OCI-LY7 (cell line): ENCODE measurements at regions not wholly inside any gene's neighbourhood (a gene's known extent, or its start where the extent isn't known, plus 50 kb on each side); places are given as distances from the start of the nearest gene placed in this dataset.

Experiments used
- BruUV-seq: library from RNA; stranded (reverse); fragments of 400-500 nt; replicated peaks from 2 replicates; lab custom pipeline; 2021; lab: Mats Ljungman, UMichigan
- CTCF ChIA-PET: fragments of 300-600 bp; sonication (Branson Sonifier 250); formaldehyde crosslinking; loops from one replicate; lab custom pipeline; 2022; ENCODE audit warnings: antibody characterized with exemption; ENCODE audit not compliant: unreplicated experiment; lab: Charles Lee
- POLR2A ChIA-PET: fragments of 300-600 bp; sonication (Branson Sonifier 250); formaldehyde crosslinking; loops from one replicate; lab custom pipeline; 2022; ENCODE audit warnings: antibody characterized with exemption; lab: Charles Lee
- DNase-seq: peaks from one replicate; pipeline ENCODE4 v3.0.0-alpha.2; 2015; ENCODE audit warnings: low spot score
- H2AFZ ChIP-seq: fragments of 200-600 bp; sonication (generic), shearing (Covaris generic); 2 replicates; pipeline ENCODE4 v1.6.1; 2014; ENCODE audit warnings: mild to moderate bottlenecking, antibody characterized with exemption, low read length, moderate library complexity
- H3K27ac ChIP-seq: fragments of 200-600 bp; sonication (generic); 2 replicates; pipeline ENCODE4 v1.5.1; 2014; ENCODE audit warnings: mixed run types, low read depth, mild to moderate bottlenecking, moderate library complexity, low read length, inconsistent platforms; ENCODE audit not compliant: poor library complexity, severe bottlenecking
- H3K36me3 ChIP-seq: fragments of 200-600 bp; sonication (generic); 2 replicates; pipeline ENCODE4 v1.6.1; 2014; ENCODE audit warnings: mild to moderate bottlenecking, antibody characterized with exemption, low read length, moderate library complexity, mixed read lengths; ENCODE audit not compliant: insufficient read depth
- H3K4me1 ChIP-seq: fragments of 200-600 bp; sonication (generic); 2 replicates; pipeline ENCODE4 v1.5.1; 2014; ENCODE audit warnings: mild to moderate bottlenecking, low read length; ENCODE audit not compliant: insufficient read depth, poor library complexity, severe bottlenecking
- H3K4me2 ChIP-seq: fragments of 200-600 bp; sonication (generic); 2 replicates; pipeline ENCODE4 v1.6.1; 2014; ENCODE audit warnings: mild to moderate bottlenecking, low read length
- H3K4me3 ChIP-seq: fragments of 200-600 bp; sonication (generic); 2 replicates; pipeline ENCODE4 v1.5.1; 2014; ENCODE audit warnings: mild to moderate bottlenecking, low read depth, low read length; ENCODE audit not compliant: poor library complexity, severe bottlenecking
- H3K79me2 ChIP-seq: fragments of 200-600 bp; sonication (generic); 2 replicates; pipeline ENCODE4 v1.6.1; 2016; ENCODE audit warnings: low read depth, mild to moderate bottlenecking, low read length, moderate library complexity, mixed read lengths; ENCODE audit not compliant: insufficient read depth
- H3K9me2 ChIP-seq: fragments of 200-600 bp; sonication (generic); 2 replicates; pipeline ENCODE4 v1.6.1; 2016; ENCODE audit warnings: mild to moderate bottlenecking, low read length, mixed read lengths; ENCODE audit not compliant: insufficient read depth
- H3K9me3 ChIP-seq: fragments of 200-600 bp; sonication (generic); 2 replicates; pipeline ENCODE4 v1.6.1; 2014; ENCODE audit warnings: mild to moderate bottlenecking, mixed run types, low read length, mixed read lengths
- H4K20me1 ChIP-seq: fragments of 200-600 bp; sonication (generic); 2 replicates; pipeline ENCODE4 v1.6.1; 2014; ENCODE audit warnings: mild to moderate bottlenecking, antibody characterized with exemption, low read length, moderate library complexity, mixed read lengths; ENCODE audit not compliant: insufficient read depth
- CTCF ChIP-seq: fragments of 200-600 bp; sonication (generic); conservative IDR thresholded peaks from 2 replicates; pipeline ENCODE4 v1.5.1; 2014; ENCODE audit warnings: mild to moderate bottlenecking, antibody characterized with exemption, low read length, moderate library complexity, mixed read lengths
- EZH2phosphoT487 ChIP-seq: fragments of 200-600 bp; sonication (generic); IDR thresholded peaks from 2 replicates; pipeline ENCODE4 v1.6.1; 2018; ENCODE audit warnings: low read depth, borderline replicate concordance, mild to moderate bottlenecking, mixed run types, antibody characterized with exemption, low read length, moderate library complexity, mixed read lengths
- intact Hi-C: fragments of 100-400 bp; cut with micrococcal nuclease; formaldehyde crosslinking; loops from one replicate; pipeline ENCODE4 v1.10.0; 2022; ENCODE audit not compliant: unreplicated experiment

- H3K9me2 ChIP-seq: no peaks in the 10 kb centered on the region
- H3K4me1 ChIP-seq: no peaks in the 10 kb centered on the region
- no peak overlapping the region for H3K4me3 ChIP-seq
- DNase-seq: no peak
- H3K4me2 ChIP-seq: no peak overlapping the region
- no peaks in the 10 kb centered on the region for H3K36me3 ChIP-seq
- no peaks in the 10 kb centered on the region for H4K20me1 ChIP-seq
- intact Hi-C loops: no loop called here
- TF ChIP-seq CTCF: peak; percentile 38
- TF ChIP-seq EZH2phosphoT487: no peak
- ChIA-PET CTCF (no interaction called here), POLR2A (interaction anchor here (1.6 kb wide), 1 partner anchor 180 kb away, joined by 4 read pairs; no protein-coding TSS in a partner anchor)
- no peak overlapping the region for H2AFZ ChIP-seq
- H3K9me3 ChIP-seq: no peaks in the 10 kb centered on the region
- H3K27ac ChIP-seq: no peak overlapping the region
- no peaks in the 10 kb centered on the region for H3K79me2 ChIP-seq
- BruUV-seq: no TSS peak
Observed at GRCh38 chr3:117549716-117550115, 840.1 kb downstream of the TUSC7 start.

- Histone ChIP-seq H3K27ac (no peak overlapping the region), H3K9me2 (no peaks in the 10 kb centered on the region), H4K20me1 (no peaks in the 10 kb centered on the region), H3K4me1 (no peaks in the 10 kb centered on the region), H3K9me3 (no peaks in the 10 kb centered on the region), H3K79me2 (no peaks in the 10 kb centered on the region), H3K4me3 (no peak overlapping the region), H2AFZ (no peak overlapping the region), H3K4me2 (no peak overlapping the region), H3K36me3 (no peaks in the 10 kb centered on the region)
- no peak for DNase-seq
- no TSS peak for BruUV-seq
- TF ChIP-seq EZH2phosphoT487 (no peak), CTCF (no peak)
- CTCF ChIA-PET: no interaction called here
- intact Hi-C loops: no loop called here
- POLR2A ChIA-PET: interaction anchor here (0.7 to 1.6 kb wide), 3 partner anchors 29 to 179 kb away, joined by 3 to 4 read pairs (median 3); no protein-coding TSS in a partner anchor
Observed at GRCh38 chr3:117550766-117551165, 841.2 kb downstream of the TUSC7 start.

- Histone ChIP-seq H3K4me1 (no peaks in the 10 kb centered on the region), H3K9me2 (no peaks in the 10 kb centered on the region), H2AFZ (no peak overlapping the region), H3K4me2 (no peak overlapping the region), H4K20me1 (no peaks in the 10 kb centered on the region), H3K4me3 (no peak overlapping the region), H3K9me3 (no peaks in the 10 kb centered on the region), H3K36me3 (no peaks in the 10 kb centered on the region), H3K79me2 (no peaks in the 10 kb centered on the region), H3K27ac (no peak overlapping the region)
- CTCF ChIA-PET: no interaction called here
- intact Hi-C loops: no loop called here
- POLR2A ChIA-PET: interaction anchor here (0.7 to 1.3 kb wide), 7 partner anchors 11 to 532 kb away, joined by 3 to 5 read pairs (median 3); no protein-coding TSS in a partner anchor
- BruUV-seq: no TSS peak
- DNase-seq: peak; percentile 2
- TF ChIP-seq EZH2phosphoT487 (no peak), CTCF (no peak)
Observed at GRCh38 chr3:117553461-117553860, 843.9 kb downstream of the TUSC7 start.
